ENCODE measurements at regions not wholly inside any gene's neighbourhood (a gene's known extent, or its start where the extent isn't known, plus 50 kb on each side); places are given as distances from the start of the nearest gene placed in this dataset.
A peak's percentile ranks its signal among the peaks of the same experiment; 100 is the strongest.

- no peaks in the 10 kb centered on the region for H3K27me3 ChIP-seq
- peaks cover 0 to 3% (median 0%) of the 10 kb centered on the region in 4 donors for H3K9me3 ChIP-seq
- H3K4me3 ChIP-seq = no peak overlapping the region
- no peak for DNase-seq
- no peak for TF ChIP-seq CTCF (IDR thresholded peaks at IDR 0.05)
- TF ChIP-seq POLR2A (IDR thresholded peaks at IDR 0.05) = no peak
- no peak for TF ChIP-seq POLR2AphosphoS5 (IDR thresholded peaks at IDR 0.05)
- no peak for TF ChIP-seq EP300 (IDR thresholded peaks at IDR 0.05)
- H3K4me1 ChIP-seq = peaks cover 0 to 4% (median under 1%) of the 10 kb centered on the region in 4 donors
- no peak overlapping the region for H3K27ac ChIP-seq
- intact Hi-C loops (cut with DNase I; ENCODE audit: low total_unique reads) = no loop called here
- WGBS, 5 donors = 86 to 96% (median 95%) methylated on average over 2 of the region's 2 CpGs
- no peaks in the 10 kb centered on the region for H3K36me3 ChIP-seq
These were observed 234.5 kb upstream of the MAP3K1 start for GRCh38 chr5:56580864-56581263.

- Histone ChIP-seq H3K27ac (no peak overlapping the region), H3K27me3 (no peaks in the 10 kb centered on the region), H3K9me3 (peaks cover 0 to 12% (median 3%) of the 10 kb centered on the region in 4 donors), H3K4me1 (no peaks in the 10 kb centered on the region), H3K4me3 (no peak overlapping the region), H3K36me3 (no peaks in the 10 kb centered on the region)
- TF ChIP-seq EP300 (IDR thresholded peaks at IDR 0.05) (no peak), POLR2A (IDR thresholded peaks at IDR 0.05) (no peak), CTCF (IDR thresholded peaks at IDR 0.05) (no peak), POLR2AphosphoS5 (IDR thresholded peaks at IDR 0.05) (no peak)
- intact Hi-C loops (cut with DNase I; ENCODE audit: low total_unique reads) = no loop called here
- DNase-seq = no peak
These were observed 239.5 kb upstream of the MAP3K1 start for GRCh38 chr5:56575821-56576220.

GRCh38 chr5:56574778-56575177, 240.6 kb upstream of the MAP3K1 start:
- Histone ChIP-seq H3K9me3 (peaks cover 0 to 12% (median 3%) of the 10 kb centered on the region in 4 donors), H3K4me1 (no peaks in the 10 kb centered on the region)

GRCh38 chr5:56569566-56569965, 245.8 kb upstream of the MAP3K1 start:
- TF ChIP-seq POLR2AphosphoS5 (IDR thresholded peaks at IDR 0.05) (no peak), EP300 (IDR thresholded peaks at IDR 0.05) (no peak), POLR2A (IDR thresholded peaks at IDR 0.05) (no peak), CTCF (IDR thresholded peaks at IDR 0.05) (no peak)
- Histone ChIP-seq H3K27ac (no peak overlapping the region), H3K4me1 (peaks cover 0 to 15% (median 8%) of the 10 kb centered on the region in 4 donors), H3K9me3 (peaks cover 0 to 12% (median 3%) of the 10 kb centered on the region in 4 donors), H3K36me3 (no peaks in the 10 kb centered on the region), H3K4me3 (no peak overlapping the region), H3K27me3 (no peaks in the 10 kb centered on the region)
- 55 to 65% (median 64%) methylated on average over 1 of the region's 1 CpG for WGBS, 5 donors
- intact Hi-C loops (cut with DNase I; ENCODE audit: low total_unique reads) = no loop called here
- peak in 1 of 2 donors; percentile 35 for DNase-seq

More at GRCh38 chr5:56574778-56575177, 240.6 kb upstream of the MAP3K1 start:
- DNase-seq = no peak
- Histone ChIP-seq H3K27me3 (no peaks in the 10 kb centered on the region), H3K36me3 (no peaks in the 10 kb centered on the region), H3K4me3 (no peak overlapping the region), H3K27ac (no peak overlapping the region)
- 71 to 100% (median 79%) methylated on average over 1 of the region's 1 CpG for WGBS, 5 donors
- intact Hi-C loops (cut with DNase I; ENCODE audit: low total_unique reads) = no loop called here
- TF ChIP-seq POLR2AphosphoS5 (IDR thresholded peaks at IDR 0.05) (no peak), CTCF (IDR thresholded peaks at IDR 0.05) (no peak), POLR2A (IDR thresholded peaks at IDR 0.05) (no peak), EP300 (IDR thresholded peaks at IDR 0.05) (no peak)

All from stomach (tissue), 8 donors.